ENCODE measurements at regions not wholly inside any gene's neighbourhood (a gene's known extent, or its start where the extent isn't known, plus 50 kb on each side); places are given as distances from the start of the nearest gene placed in this dataset.
"Not testable (repeated sequence)": the region's sequence is repeated elsewhere in the genome, so short reads cannot be mapped to it uniquely, and the experiment has no call there.

- WGBS, 2 donors, result 49 to 53% methylated on average over 5 of the region's 5 CpGs
- TF ChIP-seq CTCF (IDR thresholded peaks at IDR 0.05), result no peak
- TF ChIP-seq POLR2A (IDR thresholded peaks at IDR 0.05), result no peak
- intact Hi-C loops (cut with DNase I; ENCODE audit: low total_unique reads), result no loop called here
- no peak overlapping the region for H3K4me3 ChIP-seq (ENCODE audit: low read depth, poor library complexity, severe bottlenecking)
- no peak for DNase-seq (ENCODE audit: low spot score in 2 of 2)
These were observed 222.0 kb downstream of the PYDC2 start for GRCh38 chr3:191682961-191683360.

- TF ChIP-seq POLR2A (IDR thresholded peaks at IDR 0.05), result no peak
- no peak for DNase-seq (ENCODE audit: low spot score in 2 of 2)
- no peak overlapping the region for H3K4me3 ChIP-seq (ENCODE audit: low read depth, poor library complexity, severe bottlenecking)
- intact Hi-C loops (cut with DNase I; ENCODE audit: low total_unique reads), result no loop called here
These were observed 225.7 kb downstream of the PYDC2 start for GRCh38 chr3:191686626-191687025.

- H3K4me3 ChIP-seq (ENCODE audit: low read depth, poor library complexity, severe bottlenecking), result no peak overlapping the region
- no peak for TF ChIP-seq CTCF (IDR thresholded peaks at IDR 0.05)
- intact Hi-C loops (cut with DNase I; ENCODE audit: low total_unique reads), result no loop called here
- no peak for DNase-seq (ENCODE audit: low spot score in 2 of 2)
- WGBS, 2 donors, result 38 to 48% methylated on average over 6 of the region's 6 CpGs
These were observed 227.9 kb downstream of the PYDC2 start for GRCh38 chr3:191688756-191689433.

- intact Hi-C loops (cut with DNase I; ENCODE audit: low total_unique reads), result not testable (repeated sequence)
These were observed 230.2 kb downstream of the PYDC2 start for GRCh38 chr3:191691184-191691583.

GRCh38 chr3:191695131-191695814 lies 234.3 kb downstream of the PYDC2 start:
- intact Hi-C loops (cut with DNase I; ENCODE audit: low total_unique reads), result no loop called here
- WGBS, 2 donors, result 37 to 44% methylated on average over 7 of the region's 7 CpGs
- no peak for TF ChIP-seq POLR2A (IDR thresholded peaks at IDR 0.05)
- no peak for TF ChIP-seq CTCF (IDR thresholded peaks at IDR 0.05)
- no peak overlapping the region for H3K4me3 ChIP-seq (ENCODE audit: low read depth, poor library complexity, severe bottlenecking)
- no peak for DNase-seq (ENCODE audit: low spot score in 2 of 2)

More at GRCh38 chr3:191691184-191691583, 230.2 kb downstream of the PYDC2 start:
- WGBS, 2 donors, result 58 to 75% methylated on average over 3 of the region's 3 CpGs
- not testable (repeated sequence) for H3K4me3 ChIP-seq (ENCODE audit: low read depth, poor library complexity, severe bottlenecking); DNase-seq (ENCODE audit: low spot score in 2 of 2)

GRCh38 chr3:191695815-191696153 lies 234.8 kb downstream of the PYDC2 start:
- intact Hi-C loops (cut with DNase I; ENCODE audit: low total_unique reads), result no loop called here
- TF ChIP-seq POLR2A (IDR thresholded peaks at IDR 0.05) (no peak), CTCF (IDR thresholded peaks at IDR 0.05) (no peak)
- no peak overlapping the region for H3K4me3 ChIP-seq (ENCODE audit: low read depth, poor library complexity, severe bottlenecking)

GRCh38 chr3:191696348-191696747 lies 235.4 kb downstream of the PYDC2 start:
- TF ChIP-seq POLR2A (IDR thresholded peaks at IDR 0.05) (no peak), CTCF (IDR thresholded peaks at IDR 0.05) (no peak)
- no peak for DNase-seq (ENCODE audit: low spot score in 2 of 2)
- intact Hi-C loops (cut with DNase I; ENCODE audit: low total_unique reads), result no loop called here
- no peak overlapping the region for H3K4me3 ChIP-seq (ENCODE audit: low read depth, poor library complexity, severe bottlenecking)

More at GRCh38 chr3:191695815-191696153, 234.8 kb downstream of the PYDC2 start:
- DNase-seq (ENCODE audit: low spot score in 2 of 2), result no peak

All from lower leg skin (tissue), 4 donors.